Lower leg skin (tissue), 4 donors: ENCODE measurements at regions not wholly inside any gene's neighbourhood (a gene's known extent, or its start where the extent isn't known, plus 50 kb on each side); places are given as distances from the start of the nearest gene placed in this dataset.

Experiments used
- DNase-seq, 2 donors: peaks; one replicate each; pipeline ENCODE4 v3.0.0-alpha.2; 2019; ENCODE audit warnings: low spot score in 2 of 2
- H3K4me3 ChIP-seq: fragments of 200-600 bp; sonication (generic); 2 replicates; pipeline ENCODE4 v1.5.1; 2017; ENCODE audit warnings: mild to moderate bottlenecking, low read depth; ENCODE audit not compliant: poor library complexity, severe bottlenecking
- POLR2A ChIP-seq, 2 donors: fragments of 450-650 bp; IDR thresholded peaks; one replicate each; pipeline ENCODE4 v1.6.1; 2016 to 2017; ENCODE audit warnings: antibody characterized with exemption in 2 of 2, mild to moderate bottlenecking in 1 of 2, moderate library complexity in 1 of 2
- WGBS, 2 donors: methylation state at CpG; one replicate each; pipeline ENCODE4 v1.1.5; 2018; 5-methylcytosine and 5-hydroxymethylcytosine counted together
- intact Hi-C: fragments of 100-400 bp; cut with DNase I; formaldehyde crosslinking; loops from one replicate; pipeline ENCODE4 v1.15.0; 2023; ENCODE audit warnings: low total_unique reads
- TF ChIP-seq, protein P1 (sequence below), 3 donors: fragments of 450-650 bp; IDR thresholded peaks; one replicate each; pipeline ENCODE4 v1.5.1; 2016; ENCODE audit warnings: antibody characterized with exemption in 3 of 3, mild to moderate bottlenecking in 3 of 3, moderate library complexity in 2 of 3

DNA sequence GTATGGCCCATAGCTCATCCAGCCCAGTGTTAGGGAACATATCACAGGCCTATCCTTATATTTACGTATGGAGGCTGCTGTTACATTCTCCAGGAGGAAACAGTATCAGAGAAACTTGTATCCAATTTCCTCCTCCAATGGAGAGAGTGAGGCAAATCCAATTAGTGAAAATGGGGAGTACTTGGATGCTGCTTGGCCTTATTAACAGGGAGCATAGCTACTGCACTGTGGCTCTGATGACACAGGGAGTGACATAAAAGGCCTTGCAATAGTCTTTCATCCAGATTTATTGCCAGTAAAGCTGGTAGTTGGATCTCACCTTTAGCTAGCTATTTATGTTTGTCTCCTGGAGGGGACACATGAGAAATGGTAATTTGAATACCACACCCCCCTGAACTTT, 313.2 kb upstream of the MTPN start:
- 60 to 85% methylated on average over 1 of the region's 1 CpG for WGBS, 2 donors
- TF ChIP-seq POLR2A (IDR thresholded peaks at IDR 0.05), result no peak
- TF ChIP-seq, protein P1, sequence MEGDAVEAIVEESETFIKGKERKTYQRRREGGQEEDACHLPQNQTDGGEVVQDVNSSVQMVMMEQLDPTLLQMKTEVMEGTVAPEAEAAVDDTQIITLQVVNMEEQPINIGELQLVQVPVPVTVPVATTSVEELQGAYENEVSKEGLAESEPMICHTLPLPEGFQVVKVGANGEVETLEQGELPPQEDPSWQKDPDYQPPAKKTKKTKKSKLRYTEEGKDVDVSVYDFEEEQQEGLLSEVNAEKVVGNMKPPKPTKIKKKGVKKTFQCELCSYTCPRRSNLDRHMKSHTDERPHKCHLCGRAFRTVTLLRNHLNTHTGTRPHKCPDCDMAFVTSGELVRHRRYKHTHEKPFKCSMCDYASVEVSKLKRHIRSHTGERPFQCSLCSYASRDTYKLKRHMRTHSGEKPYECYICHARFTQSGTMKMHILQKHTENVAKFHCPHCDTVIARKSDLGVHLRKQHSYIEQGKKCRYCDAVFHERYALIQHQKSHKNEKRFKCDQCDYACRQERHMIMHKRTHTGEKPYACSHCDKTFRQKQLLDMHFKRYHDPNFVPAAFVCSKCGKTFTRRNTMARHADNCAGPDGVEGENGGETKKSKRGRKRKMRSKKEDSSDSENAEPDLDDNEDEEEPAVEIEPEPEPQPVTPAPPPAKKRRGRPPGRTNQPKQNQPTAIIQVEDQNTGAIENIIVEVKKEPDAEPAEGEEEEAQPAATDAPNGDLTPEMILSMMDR (IDR thresholded peaks at IDR 0.05), result no peak

DNA sequence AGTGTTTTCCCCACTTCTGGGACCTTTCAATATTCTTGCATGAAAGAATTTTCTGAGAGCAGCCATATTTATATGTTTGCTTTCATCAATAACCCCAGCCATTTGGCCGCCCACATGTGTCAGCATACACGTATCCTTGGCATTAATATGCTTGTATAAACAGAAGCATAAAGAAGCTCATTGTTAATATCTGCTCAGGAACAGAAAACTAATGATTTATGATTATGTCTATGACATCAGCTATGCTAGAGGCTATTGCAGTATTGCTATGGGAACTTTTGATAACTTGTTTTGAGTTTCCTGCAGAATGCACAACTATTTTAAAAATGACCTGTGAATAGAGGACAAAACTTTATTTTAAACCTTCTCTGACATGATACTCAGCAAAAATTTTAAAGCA, 300.9 kb upstream of the MTPN start:
- WGBS, 2 donors, result 37 to 40% methylated on average over 2 of the region's 2 CpGs
- H3K4me3 ChIP-seq, result no peak overlapping the region
- no peak for DNase-seq
- intact Hi-C loops, result no loop called here
- no peak for TF ChIP-seq POLR2A (IDR thresholded peaks at IDR 0.05)
- TF ChIP-seq, protein P1 (IDR thresholded peaks at IDR 0.05), result no peak

More for the DNA sequence above, 313.2 kb upstream of the MTPN start:
- no peak for DNase-seq
- intact Hi-C loops, result no loop called here
- H3K4me3 ChIP-seq, result no peak overlapping the region

DNA sequence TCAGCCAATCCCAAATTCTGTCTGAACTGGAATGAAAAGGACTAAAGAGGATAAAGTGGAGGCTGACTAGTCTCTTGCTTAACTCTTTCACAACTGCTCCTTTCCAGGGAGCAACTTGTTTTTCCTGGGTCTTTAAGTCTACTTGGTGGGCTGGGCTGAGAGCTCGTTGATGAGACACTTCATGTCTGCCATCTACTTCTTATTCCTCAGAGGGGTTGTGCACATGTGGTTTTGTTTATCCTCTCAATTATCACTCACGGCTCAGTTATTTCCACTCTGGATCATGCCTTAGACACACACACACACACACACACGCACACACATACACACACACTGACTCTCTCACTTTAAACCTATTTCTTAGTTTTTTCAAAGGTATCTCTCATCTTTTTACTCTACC, 298.6 kb upstream of the MTPN start:
- intact Hi-C loops, result no loop called here
- TF ChIP-seq, protein P1 (IDR thresholded peaks at IDR 0.05), result no peak
- no peak for TF ChIP-seq POLR2A (IDR thresholded peaks at IDR 0.05)
- no peak for DNase-seq
- no peak overlapping the region for H3K4me3 ChIP-seq
- WGBS, 2 donors, result 35 to 49% methylated on average over 3 of the region's 3 CpGs

DNA sequence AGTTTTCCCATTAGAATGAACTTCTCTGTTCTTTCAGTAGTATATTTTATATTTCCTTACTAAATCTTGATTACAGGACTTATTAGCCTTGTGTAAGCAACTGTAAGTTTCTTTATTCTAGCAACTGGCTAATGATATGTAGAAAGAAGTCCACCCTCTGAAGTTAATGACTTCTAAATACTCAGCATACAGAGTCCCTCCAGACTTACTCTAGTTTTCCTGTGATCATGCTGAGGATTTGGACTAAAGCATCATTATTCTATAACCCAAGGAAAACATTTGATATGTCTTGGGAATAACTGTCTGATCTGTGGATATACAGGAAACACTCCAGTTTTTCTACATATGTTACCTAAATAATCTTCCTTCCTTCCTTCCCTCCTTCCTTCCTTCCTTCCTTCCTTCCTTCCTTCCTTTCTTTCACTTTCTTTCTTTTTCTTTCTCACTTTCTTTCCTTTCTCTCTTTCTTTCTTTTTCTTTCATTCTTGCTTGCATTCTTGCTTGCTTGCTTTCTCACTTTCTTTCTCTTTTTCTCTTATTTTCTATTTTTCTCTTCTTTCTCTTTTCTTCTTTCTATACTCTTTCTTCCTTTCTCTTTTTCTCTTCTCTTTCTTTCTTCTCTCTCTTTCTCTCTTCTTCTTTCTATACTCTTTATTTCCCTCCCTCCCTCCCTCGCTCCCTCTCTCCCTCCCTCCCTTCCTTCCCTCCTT, 297.6 kb upstream of the MTPN start:
- intact Hi-C loops, result no loop called here
- 88 to 91% methylated on average over 1 of the region's 1 CpG for WGBS, 2 donors
- TF ChIP-seq, protein P1 (IDR thresholded peaks at IDR 0.05), result no peak
- TF ChIP-seq POLR2A (IDR thresholded peaks at IDR 0.05), result no peak
- H3K4me3 ChIP-seq, result no peak overlapping the region
- no peak for DNase-seq

DNA sequence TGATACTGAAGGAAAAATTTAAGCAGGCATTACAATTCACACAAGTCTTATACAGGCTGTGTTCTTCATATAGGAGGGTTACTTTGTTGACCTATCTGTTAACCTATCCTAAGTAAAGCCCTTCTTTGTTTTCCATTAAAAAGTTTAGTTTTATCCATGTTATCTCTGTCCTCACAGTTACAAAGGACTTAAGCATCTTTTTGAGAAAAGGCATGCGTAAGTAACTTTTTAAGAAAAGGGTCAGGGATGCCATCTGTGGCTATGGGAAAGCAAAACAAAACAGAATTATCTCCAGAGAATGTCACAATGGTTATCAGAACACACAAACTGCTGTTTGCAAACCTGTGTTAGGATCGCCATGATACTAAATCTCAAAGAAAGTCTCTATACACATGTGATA, 295.8 kb upstream of the MTPN start:
- intact Hi-C loops, result no loop called here
- no peak for DNase-seq
- no peak for TF ChIP-seq POLR2A (IDR thresholded peaks at IDR 0.05)
- TF ChIP-seq, protein P1 (IDR thresholded peaks at IDR 0.05), result no peak
- no peak overlapping the region for H3K4me3 ChIP-seq
- 90% methylated on average over 2 of the region's 2 CpGs for WGBS, 2 donors

DNA sequence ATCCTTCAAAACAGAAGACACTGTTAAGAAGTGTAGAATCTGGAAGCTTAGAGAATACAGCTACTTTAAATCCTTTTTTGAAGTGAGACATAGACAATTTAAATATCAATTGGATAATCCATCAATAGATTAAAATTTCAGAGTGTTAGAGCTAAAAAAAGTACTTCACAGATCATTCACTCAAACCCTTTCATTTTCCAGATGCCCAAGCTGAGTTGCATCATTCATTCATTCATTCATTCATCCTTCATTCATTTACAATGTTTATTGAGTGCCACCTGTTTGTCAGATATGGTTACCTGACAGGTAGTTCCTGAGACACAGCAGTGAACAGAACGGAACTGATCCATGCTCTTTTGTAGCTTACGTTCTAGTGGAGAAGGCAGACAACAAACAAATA, 290.7 kb upstream of the MTPN start:
- intact Hi-C loops, result no loop called here
- WGBS, 2 donors, result 95 to 96% methylated on average over 2 of the region's 2 CpGs
- H3K4me3 ChIP-seq, result no peak overlapping the region
- TF ChIP-seq POLR2A (IDR thresholded peaks at IDR 0.05), result no peak
- TF ChIP-seq, protein P1 (IDR thresholded peaks at IDR 0.05), result no peak
- no peak for DNase-seq
